HG02970 (cell line): ENCODE measurements at regions not wholly inside any gene's neighbourhood (a gene's known extent, or its start where the extent isn't known, plus 50 kb on each side); places are given as distances from the start of the nearest gene placed in this dataset.
"Not testable (repeated sequence)": the region's sequence is repeated elsewhere in the genome, so short reads cannot be mapped to it uniquely, and the experiment has no call there.

Experiments used
- ATAC-seq: cut with Tn5 transposase; IDR thresholded peaks from one replicate; pipeline ENCODE4 v1.9.1; 2021; ENCODE audit warnings: mild to moderate bottlenecking, moderate library complexity, moderate number of reproducible peaks; ENCODE audit not compliant: unreplicated experiment, low FRiP score

GRCh38 chr2:145905371-145905770, 1385.5 kb upstream of the ZEB2 start:
- no peak for ATAC-seq

GRCh38 chr2:145897151-145897550, 1377.2 kb upstream of the ZEB2 start:
- ATAC-seq, result no peak

GRCh38 chr2:145887915-145888314, 1368.0 kb upstream of the ZEB2 start:
- no peak for ATAC-seq

GRCh38 chr2:145880997-145881396, 1361.1 kb upstream of the ZEB2 start:
- ATAC-seq, result not testable (repeated sequence)

GRCh38 chr2:145875016-145875415, 1355.1 kb upstream of the ZEB2 start:
- ATAC-seq, result no peak

- no peak for ATAC-seq
Measured at GRCh38 chr2:145874466-145874865, 1354.5 kb upstream of the ZEB2 start.

GRCh38 chr2:145864501-145864900, 1344.6 kb upstream of the ZEB2 start:
- ATAC-seq, result no peak

- no peak for ATAC-seq
Measured at GRCh38 chr2:145861940-145862339, 1342.0 kb upstream of the ZEB2 start.

GRCh38 chr2:145860083-145860482, 1340.2 kb upstream of the ZEB2 start:
- no peak for ATAC-seq

- no peak for ATAC-seq
Measured at GRCh38 chr2:145855142-145855541, 1335.2 kb upstream of the ZEB2 start.

- ATAC-seq, result no peak
Measured at GRCh38 chr2:145854039-145854755, 1334.3 kb upstream of the ZEB2 start.

- no peak for ATAC-seq
Measured at GRCh38 chr2:145851730-145852129, 1331.8 kb upstream of the ZEB2 start.

- ATAC-seq, result no peak
Measured at GRCh38 chr2:145849466-145849865, 1329.5 kb upstream of the ZEB2 start.

- no peak for ATAC-seq
Measured at GRCh38 chr2:145846982-145847381, 1327.1 kb upstream of the ZEB2 start.

- no peak for ATAC-seq
Measured at GRCh38 chr2:145845923-145846322, 1326.0 kb upstream of the ZEB2 start.

GRCh38 chr2:145845207-145845894, 1325.4 kb upstream of the ZEB2 start:
- no peak for ATAC-seq

- ATAC-seq, result no peak
Measured at GRCh38 chr2:145841973-145842372, 1322.1 kb upstream of the ZEB2 start.

- no peak for ATAC-seq
Measured at GRCh38 chr2:145836986-145837385, 1317.1 kb upstream of the ZEB2 start.

- ATAC-seq, result no peak
Measured at GRCh38 chr2:145835665-145836064, 1315.7 kb upstream of the ZEB2 start.

GRCh38 chr2:145832681-145833080, 1312.8 kb upstream of the ZEB2 start:
- ATAC-seq, result no peak

GRCh38 chr2:145829931-145830330, 1310.0 kb upstream of the ZEB2 start:
- no peak for ATAC-seq

- ATAC-seq, result no peak
Measured at GRCh38 chr2:145827235-145827634, 1307.3 kb upstream of the ZEB2 start.
